Smooth muscle cell (in vitro differentiated cells): ENCODE measurements at regions not wholly inside any gene's neighbourhood (a gene's known extent, or its start where the extent isn't known, plus 50 kb on each side); places are given as distances from the start of the nearest gene placed in this dataset.

Experiments
- DNase-seq: peaks from one replicate; lab custom pipeline; 2025; ENCODE audit not compliant: unreplicated experiment; lab: John Stamatoyannopoulos, UW
- H2AFZ ChIP-seq: fragments of 200-600 bp; sonication (generic); 2 replicates; pipeline ENCODE4 v1.6.0; 2016; ENCODE audit warnings: antibody characterized with exemption, low read depth, mild to moderate bottlenecking
- H3F3A ChIP-seq: fragments of 200-600 bp; sonication (generic); 2 replicates; pipeline ENCODE4 v1.6.0; 2017; ENCODE audit warnings: antibody characterized with exemption, low read depth
- H3K27ac ChIP-seq: fragments of 200-600 bp; sonication (generic); 2 replicates; pipeline ENCODE4 v1.5.1; 2016; ENCODE audit warnings: low read depth, mild to moderate bottlenecking
- H3K27me3 ChIP-seq: fragments of 200-600 bp; sonication (generic); 2 replicates; pipeline ENCODE4 v1.6.1; 2016; ENCODE audit warnings: low read depth, mild to moderate bottlenecking
- H3K36me3 ChIP-seq: fragments of 200-600 bp; sonication (generic); 2 replicates; pipeline ENCODE4 v1.5.1; 2016; ENCODE audit warnings: low read depth
- H3K4me1 ChIP-seq: fragments of 200-600 bp; sonication (generic); 2 replicates; pipeline ENCODE4 v1.5.1; 2016; ENCODE audit warnings: low read depth
- H3K4me2 ChIP-seq: fragments of 200-600 bp; sonication (generic); 2 replicates; pipeline ENCODE4 v1.6.0; 2016; ENCODE audit warnings: mild to moderate bottlenecking
- H3K4me3 ChIP-seq: fragments of 200-600 bp; sonication (generic); 2 replicates; pipeline ENCODE4 v1.5.1; 2016; ENCODE audit warnings: mild to moderate bottlenecking
- H3K79me2 ChIP-seq: fragments of 200-600 bp; sonication (generic); 2 replicates; pipeline ENCODE4 v1.6.0; 2016; ENCODE audit warnings: low read depth, mild to moderate bottlenecking
- H3K9ac ChIP-seq: fragments of 200-600 bp; sonication (generic); 2 replicates; pipeline ENCODE4 v1.6.0; 2016; ENCODE audit warnings: low read depth
- H3K9me3 ChIP-seq: fragments of 200-600 bp; sonication (generic); replicated peaks from 2 replicates; pipeline ENCODE4 v1.5.1; 2016; ENCODE audit warnings: low read depth
- H4K20me1 ChIP-seq: fragments of 200-600 bp; sonication (generic); 2 replicates; pipeline ENCODE4 v1.6.0; 2016; ENCODE audit warnings: low read depth
- CTCF ChIP-seq: fragments of 200-600 bp; sonication (generic); IDR thresholded peaks from 2 replicates; pipeline ENCODE4 v1.5.1; 2017; ENCODE audit warnings: borderline replicate concordance, mild to moderate bottlenecking, antibody characterized with exemption; ENCODE audit not compliant: insufficient read depth, poor library complexity, severe bottlenecking
- WGBS: methylation state at CpG from one replicate; pipeline ENCODE4 v1.1.7; 2016; ENCODE audit warnings: low lambda C conversion rate; 5-methylcytosine and 5-hydroxymethylcytosine counted together

- Histone ChIP-seq H3K4me3 (no peak overlapping the region), H3K27ac (no peak overlapping the region), H3F3A (no peaks in the 10 kb centered on the region), H4K20me1 (no peaks in the 10 kb centered on the region), H3K36me3 (no peaks in the 10 kb centered on the region), H2AFZ (no peak overlapping the region), H3K27me3 (no peaks in the 10 kb centered on the region), H3K9ac (no peak overlapping the region), H3K79me2 (no peaks in the 10 kb centered on the region), H3K9me3 (no peaks in the 10 kb centered on the region), H3K4me1 (no peaks in the 10 kb centered on the region), H3K4me2 (no peak overlapping the region)
- no peak for DNase-seq
- 82% methylated on average over 2 of the region's 2 CpGs for WGBS
- TF ChIP-seq CTCF = no peak
Observed at GRCh38 chr11:23749762-23750430, 747.0 kb upstream of the LUZP2 start.

- Histone ChIP-seq H3K9me3 (no peaks in the 10 kb centered on the region), H3K79me2 (no peaks in the 10 kb centered on the region), H2AFZ (no peak overlapping the region), H3K4me3 (no peak overlapping the region), H3F3A (no peaks in the 10 kb centered on the region), H3K9ac (no peak overlapping the region), H3K36me3 (no peaks in the 10 kb centered on the region), H4K20me1 (no peaks in the 10 kb centered on the region), H3K4me1 (no peaks in the 10 kb centered on the region), H3K27ac (no peak overlapping the region), H3K4me2 (no peak overlapping the region), H3K27me3 (no peaks in the 10 kb centered on the region)
- no peak for TF ChIP-seq CTCF
- WGBS = 71% methylated on average over 2 of the region's 2 CpGs
- no peak for DNase-seq
Observed at GRCh38 chr11:23751280-23751679, 745.6 kb upstream of the LUZP2 start.

- 89% methylated on average over 2 of the region's 2 CpGs for WGBS
Observed at GRCh38 chr11:23755076-23755475, 741.8 kb upstream of the LUZP2 start.

More at GRCh38 chr11:23755076-23755475, 741.8 kb upstream of the LUZP2 start:
- no peaks in the 10 kb centered on the region for H3F3A ChIP-seq
- no peaks in the 10 kb centered on the region for H3K79me2 ChIP-seq
- H3K4me3 ChIP-seq = no peak overlapping the region
- DNase-seq = no peak
- TF ChIP-seq CTCF = no peak
- no peak overlapping the region for H3K9ac ChIP-seq
- no peak overlapping the region for H3K27ac ChIP-seq
- no peaks in the 10 kb centered on the region for H3K9me3 ChIP-seq
- no peaks in the 10 kb centered on the region for H3K4me1 ChIP-seq
- no peaks in the 10 kb centered on the region for H3K36me3 ChIP-seq
- H4K20me1 ChIP-seq = no peaks in the 10 kb centered on the region
- H2AFZ ChIP-seq = no peak overlapping the region
- H3K27me3 ChIP-seq = no peaks in the 10 kb centered on the region
- H3K4me2 ChIP-seq = no peak overlapping the region
